ENCODE measurements at regions not wholly inside any gene's neighbourhood (a gene's known extent, or its start where the extent isn't known, plus 50 kb on each side); places are given as distances from the start of the nearest gene placed in this dataset.

DNA sequence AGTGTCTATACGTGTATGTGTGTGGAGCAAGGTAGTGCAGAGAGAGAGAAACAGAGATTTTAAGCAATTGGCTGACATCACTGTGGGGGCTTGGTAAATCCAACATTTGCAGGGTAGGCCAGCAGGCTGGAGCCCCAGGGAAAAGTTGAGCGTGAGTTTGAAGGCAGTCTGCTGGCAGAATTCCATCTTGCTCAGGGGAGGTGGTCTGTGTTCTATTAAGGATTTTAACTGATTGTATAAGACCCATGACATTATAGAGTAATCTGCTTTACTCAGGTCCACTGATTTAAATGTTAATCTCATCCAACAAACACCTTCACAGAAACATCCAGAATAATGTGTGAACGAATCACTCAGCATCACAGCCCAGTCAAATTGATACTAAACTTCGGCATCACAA is 912.9 kb downstream of the GRM8 start:
- TF ChIP-seq POLR2A (conservative IDR thresholded peaks at IDR 0.05), result no peak
- TF ChIP-seq, protein P1, sequence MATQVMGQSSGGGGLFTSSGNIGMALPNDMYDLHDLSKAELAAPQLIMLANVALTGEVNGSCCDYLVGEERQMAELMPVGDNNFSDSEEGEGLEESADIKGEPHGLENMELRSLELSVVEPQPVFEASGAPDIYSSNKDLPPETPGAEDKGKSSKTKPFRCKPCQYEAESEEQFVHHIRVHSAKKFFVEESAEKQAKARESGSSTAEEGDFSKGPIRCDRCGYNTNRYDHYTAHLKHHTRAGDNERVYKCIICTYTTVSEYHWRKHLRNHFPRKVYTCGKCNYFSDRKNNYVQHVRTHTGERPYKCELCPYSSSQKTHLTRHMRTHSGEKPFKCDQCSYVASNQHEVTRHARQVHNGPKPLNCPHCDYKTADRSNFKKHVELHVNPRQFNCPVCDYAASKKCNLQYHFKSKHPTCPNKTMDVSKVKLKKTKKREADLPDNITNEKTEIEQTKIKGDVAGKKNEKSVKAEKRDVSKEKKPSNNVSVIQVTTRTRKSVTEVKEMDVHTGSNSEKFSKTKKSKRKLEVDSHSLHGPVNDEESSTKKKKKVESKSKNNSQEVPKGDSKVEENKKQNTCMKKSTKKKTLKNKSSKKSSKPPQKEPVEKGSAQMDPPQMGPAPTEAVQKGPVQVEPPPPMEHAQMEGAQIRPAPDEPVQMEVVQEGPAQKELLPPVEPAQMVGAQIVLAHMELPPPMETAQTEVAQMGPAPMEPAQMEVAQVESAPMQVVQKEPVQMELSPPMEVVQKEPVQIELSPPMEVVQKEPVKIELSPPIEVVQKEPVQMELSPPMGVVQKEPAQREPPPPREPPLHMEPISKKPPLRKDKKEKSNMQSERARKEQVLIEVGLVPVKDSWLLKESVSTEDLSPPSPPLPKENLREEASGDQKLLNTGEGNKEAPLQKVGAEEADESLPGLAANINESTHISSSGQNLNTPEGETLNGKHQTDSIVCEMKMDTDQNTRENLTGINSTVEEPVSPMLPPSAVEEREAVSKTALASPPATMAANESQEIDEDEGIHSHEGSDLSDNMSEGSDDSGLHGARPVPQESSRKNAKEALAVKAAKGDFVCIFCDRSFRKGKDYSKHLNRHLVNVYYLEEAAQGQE (IDR thresholded peaks at IDR 0.05; ENCODE audit: borderline replicate concordance), result no peak
- TF ChIP-seq, protein P1 (CRISPR knock-in tag; IDR thresholded peaks at IDR 0.05; ENCODE audit: low read depth), result no peak
- TF ChIP-seq BHLHE40 (IDR thresholded peaks at IDR 0.05; ENCODE audit: low read length), result no peak
- no peak for TF ChIP-seq SRSF1 (IDR thresholded peaks at IDR 0.05; ENCODE audit: low read depth, low read length)
